ENCODE measurements at regions not wholly inside any gene's neighbourhood (a gene's known extent, or its start where the extent isn't known, plus 50 kb on each side); places are given as distances from the start of the nearest gene placed in this dataset.
"Not testable (repeated sequence)": the region's sequence is repeated elsewhere in the genome, so short reads cannot be mapped to it uniquely, and the experiment has no call there.

- peaks cover 20% of the 10 kb centered on the region for H3K4me1 Mint-ChIP-seq (ENCODE audit: low read depth)
- H3K9me3 Mint-ChIP-seq: peaks cover 8% of the 10 kb centered on the region
- H3K27ac Mint-ChIP-seq: no peak overlapping the region
Measured at GRCh38 chr2:101580528-101580927, 105.6 kb upstream of the RFX8 start.

GRCh38 chr2:101578671-101579070 lies 103.8 kb upstream of the RFX8 start:
- Mint-ChIP-seq H3K4me3 (no peak overlapping the region), H3K9me3 (peaks cover 5% of the 10 kb centered on the region), H3K4me1 (ENCODE audit: low read depth) (peaks cover 24% of the 10 kb centered on the region), H3K27ac (no peak overlapping the region), H3K36me3 (ENCODE audit: low read depth) (no peaks in the 10 kb centered on the region), H3K27me3 (ENCODE audit: low read depth) (no peaks in the 10 kb centered on the region)

More at GRCh38 chr2:101580528-101580927, 105.6 kb upstream of the RFX8 start:
- Mint-ChIP-seq H3K27me3 (ENCODE audit: low read depth) (no peaks in the 10 kb centered on the region), H3K4me3 (no peak overlapping the region), H3K36me3 (ENCODE audit: low read depth) (no peaks in the 10 kb centered on the region)

- not testable (repeated sequence) for H3K27me3 Mint-ChIP-seq (ENCODE audit: low read depth); H3K4me3 Mint-ChIP-seq; H3K36me3 Mint-ChIP-seq (ENCODE audit: low read depth); H3K27ac Mint-ChIP-seq; H3K9me3 Mint-ChIP-seq
- peaks cover 24% of the 10 kb centered on the region for H3K4me1 Mint-ChIP-seq (ENCODE audit: low read depth)
Measured at GRCh38 chr2:101578135-101578534, 103.2 kb upstream of the RFX8 start.

DNA sequence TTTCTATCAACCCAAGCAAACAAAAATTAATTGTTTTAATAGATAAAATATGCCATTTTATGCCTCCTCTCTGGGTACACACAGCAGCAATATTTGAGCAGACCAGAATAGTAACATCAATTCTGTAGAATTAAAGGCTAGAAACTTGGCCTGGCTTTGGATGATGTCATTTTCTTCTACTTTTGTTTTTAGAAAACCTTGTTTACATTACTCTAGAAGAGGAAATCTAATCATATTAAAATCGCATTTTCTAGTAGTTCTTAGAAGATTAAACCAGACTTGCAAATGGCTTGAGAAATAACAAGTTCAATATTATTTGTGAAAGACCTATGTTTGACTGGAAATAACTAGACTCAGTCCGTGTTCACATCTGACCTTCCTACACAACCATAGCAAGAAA lies 102.3 kb upstream of the RFX8 start:
- Mint-ChIP-seq H3K4me3 (no peak overlapping the region), H3K4me1 (ENCODE audit: low read depth) (peaks cover 26% of the 10 kb centered on the region), H3K36me3 (ENCODE audit: low read depth) (peaks cover 1% of the 10 kb centered on the region), H3K27me3 (ENCODE audit: low read depth) (no peaks in the 10 kb centered on the region), H3K9me3 (peaks cover 6% of the 10 kb centered on the region), H3K27ac (no peak overlapping the region)

DNA sequence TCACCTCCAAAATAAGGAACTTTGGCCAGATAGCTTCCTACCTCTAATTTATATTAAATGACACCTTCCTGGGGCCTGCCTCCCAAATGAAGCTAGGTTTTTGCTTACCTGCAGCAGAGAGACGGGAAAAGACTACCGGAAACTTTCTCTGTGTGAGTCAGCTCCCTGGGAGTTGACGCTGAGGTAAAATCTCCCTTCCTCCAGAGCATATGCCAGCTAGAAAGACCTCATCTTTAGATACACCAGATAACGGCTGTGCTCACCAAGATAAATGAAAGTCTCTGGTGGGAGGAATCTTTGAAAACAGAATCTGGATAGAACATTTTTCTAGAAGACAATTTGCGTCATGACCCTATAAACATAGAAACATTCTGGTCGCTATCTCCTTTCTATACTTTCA lies 99.7 kb upstream of the RFX8 start:
- Mint-ChIP-seq H3K36me3 (ENCODE audit: low read depth) (peaks cover 8% of the 10 kb centered on the region), H3K4me1 (ENCODE audit: low read depth) (peaks cover 41% of the 10 kb centered on the region), H3K9me3 (peaks cover 4% of the 10 kb centered on the region), H3K27ac (no peak overlapping the region), H3K27me3 (ENCODE audit: low read depth) (no peaks in the 10 kb centered on the region), H3K4me3 (no peak overlapping the region)

- Mint-ChIP-seq H3K27ac (peak overlapping the region; percentile 42), H3K9me3 (peaks cover 4% of the 10 kb centered on the region), H3K27me3 (ENCODE audit: low read depth) (no peaks in the 10 kb centered on the region), H3K36me3 (ENCODE audit: low read depth) (peaks cover 10% of the 10 kb centered on the region), H3K4me1 (ENCODE audit: low read depth) (peaks cover 37% of the 10 kb centered on the region), H3K4me3 (no peak overlapping the region)
Measured at GRCh38 chr2:101571951-101572350, 97.0 kb upstream of the RFX8 start.

DNA sequence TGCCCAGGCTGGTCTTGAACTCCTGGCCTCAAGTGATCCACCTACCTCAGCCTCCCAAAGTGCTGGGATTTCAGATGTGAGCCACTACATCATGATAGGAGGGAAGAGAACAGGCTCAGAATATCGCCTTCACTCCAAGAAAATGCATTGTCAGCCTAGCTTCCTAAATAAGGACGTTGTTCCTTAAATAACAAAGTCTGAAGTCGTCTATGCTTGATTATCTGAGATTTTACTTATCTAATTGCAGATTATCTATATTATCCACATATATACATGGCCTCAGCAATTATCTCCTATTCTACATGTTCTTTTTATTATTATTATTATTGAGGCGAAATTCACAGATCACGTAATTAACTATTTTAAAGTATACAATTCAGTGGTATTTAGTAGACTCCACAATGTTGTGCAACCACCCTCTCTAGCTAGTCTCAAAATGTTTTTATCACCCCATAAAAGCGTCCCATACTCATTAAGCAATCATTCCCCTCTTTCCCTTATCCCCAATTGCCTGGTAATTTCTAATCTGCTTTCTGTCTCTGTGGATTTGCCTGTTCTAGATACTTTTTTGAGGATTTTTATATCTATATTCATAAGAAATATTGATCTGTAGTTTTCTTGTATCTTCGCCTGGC lies 95.1 kb upstream of the RFX8 start:
- H3K4me1 Mint-ChIP-seq (ENCODE audit: low read depth): peaks cover 35% of the 10 kb centered on the region
- peak overlapping the region; percentile 93 for H3K27ac Mint-ChIP-seq
- peaks cover 4% of the 10 kb centered on the region for H3K9me3 Mint-ChIP-seq
- peaks cover 10% of the 10 kb centered on the region for H3K36me3 Mint-ChIP-seq (ENCODE audit: low read depth)
- no peaks in the 10 kb centered on the region for H3K27me3 Mint-ChIP-seq (ENCODE audit: low read depth)
- H3K4me3 Mint-ChIP-seq: peak overlapping the region; percentile 78

DNA sequence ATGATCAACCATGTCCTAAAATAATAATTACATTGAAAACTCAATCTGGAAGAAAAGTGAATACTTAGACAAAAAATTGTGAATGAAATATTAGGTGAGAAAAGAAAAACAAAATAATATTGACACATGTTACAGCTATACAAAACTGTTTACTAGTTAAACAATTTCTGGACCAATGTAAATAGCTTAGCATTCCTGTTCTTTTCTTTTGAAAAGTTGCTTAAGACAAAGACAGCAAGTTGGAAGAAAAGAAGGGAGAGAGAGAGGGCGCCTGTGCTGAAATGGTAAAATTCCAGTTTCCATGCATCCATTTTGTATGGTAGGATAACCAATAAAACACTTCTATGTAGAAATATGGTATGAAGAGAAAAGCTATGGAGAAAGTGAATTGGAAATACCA lies 94.1 kb upstream of the RFX8 start:
- H3K36me3 Mint-ChIP-seq (ENCODE audit: low read depth): peaks cover 10% of the 10 kb centered on the region
- H3K4me3 Mint-ChIP-seq: no peak overlapping the region
- no peaks in the 10 kb centered on the region for H3K27me3 Mint-ChIP-seq (ENCODE audit: low read depth)
- peaks cover 33% of the 10 kb centered on the region for H3K4me1 Mint-ChIP-seq (ENCODE audit: low read depth)
- H3K9me3 Mint-ChIP-seq: peaks cover 4% of the 10 kb centered on the region
- H3K27ac Mint-ChIP-seq: no peak overlapping the region

DNA sequence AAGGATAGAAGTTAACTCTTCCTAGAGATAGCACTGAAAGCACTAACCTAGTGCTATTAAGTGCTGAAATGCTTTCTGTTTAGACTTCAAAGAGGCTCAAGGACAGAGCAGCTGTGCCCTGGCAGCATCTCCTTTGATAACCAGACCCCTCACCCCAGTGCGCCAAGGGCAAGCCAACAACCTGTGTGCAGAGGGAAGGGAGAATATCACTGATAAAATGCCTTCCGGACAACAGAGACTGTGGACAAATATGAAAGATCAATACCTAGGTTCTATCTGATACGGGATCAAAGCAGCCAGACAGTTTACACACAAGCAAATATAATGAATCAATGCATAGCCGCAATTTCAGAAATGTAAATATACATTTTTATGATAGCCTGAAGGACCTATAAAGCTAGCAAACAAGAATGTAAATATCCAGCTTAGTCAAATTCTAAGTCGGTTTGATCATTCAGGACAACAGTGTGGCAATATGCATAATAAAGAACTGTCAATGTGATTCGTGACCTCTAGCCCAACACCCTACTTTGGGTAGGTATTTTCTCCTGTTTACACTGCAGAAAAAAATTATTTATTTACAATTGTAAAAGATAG lies 91.8 kb upstream of the RFX8 start:
- Mint-ChIP-seq H3K9me3 (peaks cover 9% of the 10 kb centered on the region), H3K27ac (no peak overlapping the region), H3K36me3 (ENCODE audit: low read depth) (peaks cover 13% of the 10 kb centered on the region), H3K4me3 (no peak overlapping the region), H3K4me1 (ENCODE audit: low read depth) (peaks cover 42% of the 10 kb centered on the region), H3K27me3 (ENCODE audit: low read depth) (no peaks in the 10 kb centered on the region)

GRCh38 chr2:101563849-101564248 lies 88.9 kb upstream of the RFX8 start:
- H3K4me1 Mint-ChIP-seq (ENCODE audit: low read depth): peaks cover 41% of the 10 kb centered on the region
- peaks cover 27% of the 10 kb centered on the region for H3K9me3 Mint-ChIP-seq
- no peak overlapping the region for H3K4me3 Mint-ChIP-seq
- H3K27ac Mint-ChIP-seq: no peak overlapping the region
- peaks cover 27% of the 10 kb centered on the region for H3K36me3 Mint-ChIP-seq (ENCODE audit: low read depth)
- H3K27me3 Mint-ChIP-seq (ENCODE audit: low read depth): no peaks in the 10 kb centered on the region

DNA sequence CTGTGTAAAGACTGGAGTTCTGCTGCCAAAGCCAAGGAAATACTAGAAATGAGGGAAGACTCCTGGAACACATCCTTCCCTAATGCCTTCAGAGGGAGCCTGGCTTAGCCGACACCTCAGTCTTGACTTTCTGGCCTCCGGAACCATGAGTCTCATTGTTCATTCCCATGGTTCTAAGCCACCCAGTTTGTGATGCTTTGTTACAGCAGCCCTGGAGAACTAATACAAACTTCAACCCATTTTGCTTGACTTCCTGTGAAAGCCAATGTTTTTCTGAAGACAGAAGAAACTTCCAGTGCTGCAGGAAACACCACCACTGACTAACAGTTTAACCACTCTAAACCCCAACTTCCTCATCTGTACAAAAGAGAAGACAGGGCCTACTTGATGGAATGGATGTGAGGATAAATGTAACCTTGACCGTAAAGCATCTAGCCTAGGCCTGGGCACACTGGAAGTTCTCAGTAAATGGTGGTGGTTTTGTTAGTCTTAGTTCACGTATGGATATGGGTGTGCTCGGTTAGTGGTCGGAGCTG lies 85.9 kb upstream of the RFX8 start:
- Mint-ChIP-seq H3K27ac (peak overlapping the region; percentile 89), H3K4me3 (peak overlapping the region; percentile 8), H3K36me3 (ENCODE audit: low read depth) (peaks cover 25% of the 10 kb centered on the region), H3K9me3 (peaks cover 36% of the 10 kb centered on the region), H3K4me1 (ENCODE audit: low read depth) (peaks cover 29% of the 10 kb centered on the region), H3K27me3 (ENCODE audit: low read depth) (no peaks in the 10 kb centered on the region)

DNA sequence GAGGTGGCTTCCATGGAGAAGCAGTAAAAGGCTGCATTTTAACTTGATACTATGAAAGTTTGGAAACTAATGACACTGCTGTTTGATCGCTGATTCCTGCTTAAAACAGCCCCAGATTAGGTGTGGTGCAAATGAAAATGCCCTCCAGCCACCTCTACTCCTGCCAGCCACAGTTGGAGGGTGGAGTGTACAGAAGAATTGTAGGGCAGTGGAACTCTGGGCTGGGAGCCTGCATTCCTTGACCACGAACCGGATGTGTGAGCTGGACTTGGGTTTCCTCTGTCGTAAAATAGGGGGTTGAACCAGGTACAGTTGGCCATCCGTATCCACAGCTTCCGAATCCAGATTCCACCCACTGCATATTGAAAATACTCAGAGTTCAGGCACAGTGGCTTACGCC lies 84.6 kb upstream of the RFX8 start:
- Mint-ChIP-seq H3K36me3 (ENCODE audit: low read depth) (peaks cover 25% of the 10 kb centered on the region), H3K4me1 (ENCODE audit: low read depth) (peaks cover 29% of the 10 kb centered on the region), H3K27ac (no peak overlapping the region), H3K4me3 (no peak overlapping the region), H3K27me3 (ENCODE audit: low read depth) (no peaks in the 10 kb centered on the region), H3K9me3 (peaks cover 40% of the 10 kb centered on the region)

- Mint-ChIP-seq H3K36me3 (ENCODE audit: low read depth) (peaks cover 25% of the 10 kb centered on the region), H3K27ac (no peak overlapping the region), H3K4me1 (ENCODE audit: low read depth) (peaks cover 27% of the 10 kb centered on the region), H3K9me3 (peaks cover 40% of the 10 kb centered on the region), H3K4me3 (no peak overlapping the region), H3K27me3 (ENCODE audit: low read depth) (no peaks in the 10 kb centered on the region)
Measured at GRCh38 chr2:101558740-101559525, 84.0 kb upstream of the RFX8 start.

GRCh38 chr2:101556033-101556459 lies 81.1 kb upstream of the RFX8 start:
- no peak overlapping the region for H3K4me3 Mint-ChIP-seq
- peaks cover 33% of the 10 kb centered on the region for H3K9me3 Mint-ChIP-seq
- H3K27me3 Mint-ChIP-seq (ENCODE audit: low read depth): no peaks in the 10 kb centered on the region
- H3K27ac Mint-ChIP-seq: no peak overlapping the region
- H3K36me3 Mint-ChIP-seq (ENCODE audit: low read depth): peaks cover 14% of the 10 kb centered on the region
- peaks cover 22% of the 10 kb centered on the region for H3K4me1 Mint-ChIP-seq (ENCODE audit: low read depth)
